ENCODE measurements at regions not wholly inside any gene's neighbourhood (a gene's known extent, or its start where the extent isn't known, plus 50 kb on each side); places are given as distances from the start of the nearest gene placed in this dataset.

- H3K27ac Mint-ChIP-seq: no peak overlapping the region
- ATAC-seq (peak; percentile 37), DNase-seq (no peak)
- no peaks in the 10 kb centered on the region for H3K4me1 Mint-ChIP-seq
- no peaks in the 10 kb centered on the region for H3K27me3 Mint-ChIP-seq
- H3K4me3 Mint-ChIP-seq: no peak overlapping the region
- no peaks in the 10 kb centered on the region for H3K9me3 Mint-ChIP-seq
Observed at GRCh38 chr20:57844626-57845596, 135.1 kb upstream of the PMEPA1 start.

DNA sequence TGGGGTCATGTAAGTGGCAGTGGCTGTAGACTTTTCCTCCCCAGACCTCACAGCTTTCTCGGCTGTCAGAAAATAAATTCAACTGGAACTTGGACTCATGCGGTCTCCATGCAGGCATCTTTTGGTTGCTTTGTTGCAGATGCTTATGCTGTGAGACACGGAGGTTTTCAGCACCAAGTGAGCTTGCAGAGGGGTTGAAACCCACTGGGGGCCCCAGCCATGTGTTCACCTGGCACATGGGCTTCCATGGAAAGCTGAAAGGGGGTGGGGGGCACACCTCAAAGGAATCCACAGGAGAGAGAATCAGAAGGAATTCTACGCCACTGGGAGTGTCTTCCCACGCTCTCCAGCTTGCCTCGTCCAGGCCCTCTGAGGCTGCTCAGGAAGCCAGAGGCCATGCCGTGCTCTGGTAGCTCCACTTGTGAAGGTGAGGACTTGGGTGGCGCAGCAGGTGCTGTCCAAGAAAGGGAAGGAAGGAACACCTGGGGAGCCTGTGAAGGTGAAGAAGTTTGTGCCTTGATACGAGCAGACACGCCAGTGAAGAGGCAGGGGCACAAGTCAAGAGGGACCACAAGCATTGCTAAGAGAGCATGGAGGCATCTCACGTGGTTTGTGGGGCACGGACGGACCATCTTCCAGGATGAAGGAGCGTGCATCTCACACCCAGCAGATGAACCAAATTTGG is 134.3 kb upstream of the PMEPA1 start:
- Mint-ChIP-seq H3K27me3 (no peaks in the 10 kb centered on the region), H3K4me3 (no peak overlapping the region), H3K27ac (peak overlapping the region in 1 of 2 donors; percentile 67), H3K4me1 (no peaks in the 10 kb centered on the region), H3K9me3 (no peaks in the 10 kb centered on the region)
- DNase-seq: no peak
- ATAC-seq: no peak

DNA sequence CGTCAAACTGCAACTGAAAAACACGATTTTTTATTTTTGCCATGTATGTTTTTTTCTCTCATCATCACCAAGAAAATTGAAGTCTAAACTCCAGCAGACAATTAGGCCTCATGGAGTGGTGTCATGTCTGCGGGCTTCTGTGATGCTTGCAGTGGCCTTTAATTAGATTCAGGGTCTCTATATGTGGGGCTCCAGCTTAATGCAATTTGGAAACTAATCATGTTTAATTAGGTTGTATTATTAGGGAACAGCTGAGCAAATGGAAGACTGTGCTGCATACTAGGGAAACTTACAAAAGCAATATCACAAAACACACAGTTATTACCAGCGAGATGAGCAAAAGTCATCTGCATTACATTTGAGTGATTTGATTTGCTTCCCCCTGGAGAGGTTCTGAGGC is 132.9 kb upstream of the PMEPA1 start:
- no peak overlapping the region for H3K4me3 Mint-ChIP-seq
- no peak for DNase-seq
- no peaks in the 10 kb centered on the region for H3K27me3 Mint-ChIP-seq
- H3K9me3 Mint-ChIP-seq: no peaks in the 10 kb centered on the region
- ATAC-seq: no peak
- no peak overlapping the region for H3K27ac Mint-ChIP-seq
- H3K4me1 Mint-ChIP-seq: no peaks in the 10 kb centered on the region

GRCh38 chr20:57841297-57841866 is 131.6 kb upstream of the PMEPA1 start:
- ATAC-seq (no peak), DNase-seq (no peak)
- Mint-ChIP-seq H3K4me3 (no peak overlapping the region), H3K4me1 (no peaks in the 10 kb centered on the region), H3K9me3 (no peaks in the 10 kb centered on the region), H3K27ac (no peak overlapping the region), H3K27me3 (no peaks in the 10 kb centered on the region)

DNA sequence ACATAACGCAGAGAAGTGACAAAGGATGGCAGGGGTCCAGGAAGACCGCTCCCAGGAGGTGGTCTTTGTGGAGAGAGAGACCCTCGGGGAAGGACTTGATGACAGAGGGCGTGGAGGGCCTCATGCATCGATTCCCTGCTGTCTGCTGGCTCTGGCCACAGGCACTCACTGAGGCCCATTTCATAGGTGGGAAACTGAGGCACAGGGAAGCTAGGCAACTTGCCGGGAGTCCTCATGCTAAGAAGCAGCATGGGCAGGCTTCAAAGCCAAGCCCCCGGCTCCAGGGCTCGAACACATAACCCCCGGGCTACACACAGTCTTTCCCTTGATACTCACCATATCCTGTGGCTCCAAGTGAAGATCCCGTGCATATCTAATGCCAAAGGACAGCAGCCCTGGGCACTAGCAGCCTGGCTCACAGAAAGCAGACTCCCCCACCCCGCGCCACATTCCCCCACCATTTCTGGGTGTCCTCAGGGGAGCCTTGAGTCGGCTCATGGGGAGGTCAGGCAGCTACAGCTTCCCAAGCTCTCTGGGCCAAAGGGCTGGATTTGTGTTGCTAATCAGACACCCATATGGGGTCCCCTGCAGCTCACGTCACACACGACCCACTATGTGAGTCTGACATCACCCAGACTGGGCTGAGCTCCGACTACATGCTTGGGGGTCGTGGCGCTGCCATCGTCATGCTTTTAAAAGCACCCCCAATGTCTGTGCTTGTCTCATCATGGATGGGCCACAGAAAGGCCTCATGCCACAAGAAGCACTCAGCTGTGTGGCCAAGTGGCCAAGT is 130.9 kb upstream of the PMEPA1 start:
- DNase-seq: no peak
- no peak overlapping the region for H3K4me3 Mint-ChIP-seq

GRCh38 chr20:57840066-57840465 is 130.3 kb upstream of the PMEPA1 start:
- Mint-ChIP-seq H3K9me3 (no peaks in the 10 kb centered on the region), H3K27me3 (no peaks in the 10 kb centered on the region), H3K27ac (peak overlapping the region in 1 of 2 donors; percentile 7), H3K4me3 (no peak overlapping the region), H3K4me1 (no peaks in the 10 kb centered on the region)
- ATAC-seq: no peak
- no peak for DNase-seq

More for the DNA sequence above, 130.9 kb upstream of the PMEPA1 start:
- no peaks in the 10 kb centered on the region for H3K4me1 Mint-ChIP-seq
- H3K9me3 Mint-ChIP-seq: no peaks in the 10 kb centered on the region
- no peaks in the 10 kb centered on the region for H3K27me3 Mint-ChIP-seq
- ATAC-seq: no peak
- H3K27ac Mint-ChIP-seq: peak overlapping the region in 1 of 2 donors; percentile 7

DNA sequence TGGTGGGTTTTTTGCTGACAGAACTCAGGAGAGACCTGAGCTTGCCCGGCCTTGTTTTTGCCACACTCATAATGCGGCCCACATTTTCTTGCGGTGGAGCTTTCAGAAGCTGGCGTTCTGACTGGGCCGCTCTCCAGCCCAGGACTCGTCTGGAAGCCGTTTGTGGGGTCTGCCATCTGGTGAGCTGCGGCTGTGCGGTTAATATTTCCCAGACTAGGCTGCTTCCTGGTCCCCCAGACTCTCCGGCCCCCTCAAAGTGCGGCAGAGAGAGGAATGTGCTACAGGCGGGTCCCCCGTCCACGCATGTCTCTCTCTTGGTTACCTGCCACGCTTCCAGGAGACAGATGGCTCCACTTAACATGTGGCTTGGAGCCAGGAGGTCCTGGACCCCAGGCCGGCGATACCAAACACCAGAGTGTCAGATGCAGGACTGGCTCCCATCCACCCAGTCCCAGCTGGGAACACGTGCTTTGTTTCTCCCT is 128.9 kb upstream of the PMEPA1 start:
- H3K9me3 Mint-ChIP-seq: no peaks in the 10 kb centered on the region
- H3K4me3 Mint-ChIP-seq: no peak overlapping the region
- DNase-seq (no peak), ATAC-seq (no peak)
- no peaks in the 10 kb centered on the region for H3K4me1 Mint-ChIP-seq
- H3K27me3 Mint-ChIP-seq: no peaks in the 10 kb centered on the region
- no peak overlapping the region for H3K27ac Mint-ChIP-seq

DNA sequence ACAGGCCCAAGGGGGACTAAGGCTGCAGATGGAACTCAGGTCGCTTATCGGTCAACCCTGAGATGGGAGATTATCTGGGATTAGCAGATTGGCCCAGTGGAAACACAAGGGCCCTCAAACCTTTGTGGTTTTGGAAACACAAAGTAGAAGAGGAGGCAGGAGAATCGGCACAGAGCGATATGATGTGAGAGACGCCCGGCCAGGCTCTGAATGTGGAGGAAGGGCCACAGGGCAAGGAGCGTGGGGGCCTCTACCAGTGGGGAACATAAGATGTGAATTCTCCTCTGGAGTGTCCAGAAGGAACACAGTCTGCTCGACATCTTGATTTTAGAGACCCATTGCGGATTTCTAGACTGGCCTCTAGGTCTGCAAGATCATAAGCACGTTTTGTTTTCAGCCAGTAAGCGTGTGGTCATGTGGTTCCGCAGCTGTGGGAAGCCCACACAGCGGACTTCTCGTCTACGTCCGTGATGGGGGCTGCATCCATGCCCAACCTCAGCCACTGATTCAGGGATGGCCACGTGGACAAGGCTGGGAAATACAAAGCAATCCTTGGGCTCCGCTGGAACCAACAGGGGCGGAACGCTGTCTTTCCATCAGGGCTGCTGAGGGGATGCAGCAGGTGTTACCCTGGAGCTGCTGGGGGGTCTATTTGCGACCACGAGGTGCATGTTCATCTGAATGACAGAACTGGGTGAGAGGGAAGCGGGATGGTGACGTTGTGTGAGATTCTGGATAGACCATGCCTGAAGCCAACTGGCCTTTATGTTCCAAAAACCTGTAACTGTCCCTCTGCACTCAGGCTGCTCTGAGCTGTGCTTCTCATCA is 127.6 kb upstream of the PMEPA1 start:
- no peak for DNase-seq
- Mint-ChIP-seq H3K4me3 (no peak overlapping the region), H3K27me3 (no peaks in the 10 kb centered on the region), H3K27ac (no peak overlapping the region), H3K9me3 (no peaks in the 10 kb centered on the region), H3K4me1 (no peaks in the 10 kb centered on the region)
- no peak for ATAC-seq

GRCh38 chr20:57835588-57836455 is 126.0 kb upstream of the PMEPA1 start:
- Mint-ChIP-seq H3K4me1 (no peaks in the 10 kb centered on the region), H3K4me3 (no peak overlapping the region), H3K27me3 (no peaks in the 10 kb centered on the region), H3K27ac (no peak overlapping the region), H3K9me3 (no peaks in the 10 kb centered on the region)
- ATAC-seq (no peak), DNase-seq (no peak)

- H3K9me3 Mint-ChIP-seq: no peaks in the 10 kb centered on the region
- no peaks in the 10 kb centered on the region for H3K27me3 Mint-ChIP-seq
- ATAC-seq (no peak), DNase-seq (no peak)
- no peak overlapping the region for H3K27ac Mint-ChIP-seq
- H3K4me3 Mint-ChIP-seq: no peak overlapping the region
- no peaks in the 10 kb centered on the region for H3K4me1 Mint-ChIP-seq
Observed at GRCh38 chr20:57835074-57835452, 125.2 kb upstream of the PMEPA1 start.

- H3K9me3 Mint-ChIP-seq: no peaks in the 10 kb centered on the region
- DNase-seq: no peak
- peak overlapping the region in 1 of 2 donors; percentile 77 for H3K27ac Mint-ChIP-seq
- ATAC-seq: no peak
- H3K4me1 Mint-ChIP-seq: no peaks in the 10 kb centered on the region
- H3K27me3 Mint-ChIP-seq: no peaks in the 10 kb centered on the region
- H3K4me3 Mint-ChIP-seq: no peak overlapping the region
Observed at GRCh38 chr20:57834306-57835073, 124.7 kb upstream of the PMEPA1 start.

- no peak overlapping the region for H3K4me3 Mint-ChIP-seq
- no peak for DNase-seq
- H3K4me1 Mint-ChIP-seq: no peaks in the 10 kb centered on the region
- no peak overlapping the region for H3K27ac Mint-ChIP-seq
- H3K9me3 Mint-ChIP-seq: no peaks in the 10 kb centered on the region
- H3K27me3 Mint-ChIP-seq: no peaks in the 10 kb centered on the region
- ATAC-seq: no peak
Observed at GRCh38 chr20:57831993-57832585, 122.3 kb upstream of the PMEPA1 start.

All from stimulated activated naive CD8-positive, alpha-beta T cell treated with anti-CD3 and anti-CD28 coated beads, Interleukin-15, amount 100 ng/mL, for 72 hours (primary cell).